GM23338 (cell line): ENCODE measurements at regions not wholly inside any gene's neighbourhood (a gene's known extent, or its start where the extent isn't known, plus 50 kb on each side); places are given as distances from the start of the nearest gene placed in this dataset.

ENCODE experiments used
- EZH2 ChIP-seq: fragments of 200-600 bp; sonication (generic); IDR thresholded peaks from one replicate; pipeline ENCODE4 v1.8.0; 2017; ENCODE audit warnings: antibody characterized with exemption, mild to moderate bottlenecking, low read depth; ENCODE audit not compliant: unreplicated experiment
- NANOG ChIP-seq: IDR thresholded peaks from 2 replicates; pipeline ENCODE4 v1.6.1; 2016; ENCODE audit warnings: antibody characterized with exemption, borderline replicate concordance
- POLR2AphosphoS5 ChIP-seq: IDR thresholded peaks from 2 replicates; pipeline ENCODE4 v1.6.1; 2016; ENCODE audit warnings: antibody characterized with exemption, low read depth
- TF ChIP-seq, protein P1 (sequence below), 2 experiments: fragments of 200-600 bp in 1 of 2; sonication (generic) in 1 of 2; conservative IDR thresholded peaks; 2 replicates each; pipeline versions ENCODE4 v1.5.1 to v1.6.1; 2016 to 2017; ENCODE audit warnings: antibody characterized with exemption in 2 of 2, low read depth in 2 of 2, mild to moderate bottlenecking in 2 of 2, moderate library complexity in 1 of 2
- TF ChIP-seq, protein P2 (sequence below): IDR thresholded peaks from one replicate; pipeline ENCODE4 v1.6.1; 2018; ENCODE audit warnings: antibody characterized with exemption; ENCODE audit not compliant: unreplicated experiment

DNA sequence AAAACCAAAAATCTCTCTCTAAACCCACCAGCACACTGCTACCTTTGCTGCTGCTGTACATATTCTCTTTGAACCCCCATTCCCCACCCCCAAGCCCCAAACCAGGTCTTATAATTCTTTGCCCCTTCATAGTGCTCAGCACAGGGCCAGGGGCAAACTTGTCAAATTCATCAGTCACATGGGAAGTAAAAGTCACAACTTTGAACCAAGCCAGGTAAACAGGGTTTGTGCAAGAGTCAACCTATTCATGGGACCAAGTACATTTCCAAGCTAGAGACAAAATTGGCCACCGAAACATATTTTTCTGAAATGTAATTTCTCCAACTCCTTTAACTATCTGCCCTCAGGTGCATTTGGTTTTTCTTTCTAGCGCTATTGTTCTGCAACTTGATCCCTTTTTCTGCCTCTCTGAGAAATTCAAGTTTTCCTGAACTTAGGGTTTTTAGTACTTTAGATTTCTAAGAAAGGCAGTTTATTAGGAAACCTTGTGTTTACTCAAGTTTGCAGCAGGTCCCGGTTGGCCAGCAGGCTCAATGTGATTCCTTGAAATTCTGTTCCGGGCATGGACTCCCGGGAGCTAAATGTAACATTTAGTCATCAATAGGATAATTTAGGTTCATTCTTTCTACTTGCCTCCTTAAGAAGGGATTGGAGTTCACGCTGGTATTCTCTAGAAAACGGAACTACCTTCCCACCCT lies 230.5 kb downstream of the EFCAB11 start:
- TF ChIP-seq, protein P1, sequence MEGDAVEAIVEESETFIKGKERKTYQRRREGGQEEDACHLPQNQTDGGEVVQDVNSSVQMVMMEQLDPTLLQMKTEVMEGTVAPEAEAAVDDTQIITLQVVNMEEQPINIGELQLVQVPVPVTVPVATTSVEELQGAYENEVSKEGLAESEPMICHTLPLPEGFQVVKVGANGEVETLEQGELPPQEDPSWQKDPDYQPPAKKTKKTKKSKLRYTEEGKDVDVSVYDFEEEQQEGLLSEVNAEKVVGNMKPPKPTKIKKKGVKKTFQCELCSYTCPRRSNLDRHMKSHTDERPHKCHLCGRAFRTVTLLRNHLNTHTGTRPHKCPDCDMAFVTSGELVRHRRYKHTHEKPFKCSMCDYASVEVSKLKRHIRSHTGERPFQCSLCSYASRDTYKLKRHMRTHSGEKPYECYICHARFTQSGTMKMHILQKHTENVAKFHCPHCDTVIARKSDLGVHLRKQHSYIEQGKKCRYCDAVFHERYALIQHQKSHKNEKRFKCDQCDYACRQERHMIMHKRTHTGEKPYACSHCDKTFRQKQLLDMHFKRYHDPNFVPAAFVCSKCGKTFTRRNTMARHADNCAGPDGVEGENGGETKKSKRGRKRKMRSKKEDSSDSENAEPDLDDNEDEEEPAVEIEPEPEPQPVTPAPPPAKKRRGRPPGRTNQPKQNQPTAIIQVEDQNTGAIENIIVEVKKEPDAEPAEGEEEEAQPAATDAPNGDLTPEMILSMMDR (conservative IDR thresholded peaks at IDR 0.05; ENCODE audit: low read depth in 2 of 2) = no peak
- TF ChIP-seq EZH2 (no peak), NANOG (no peak), POLR2AphosphoS5 (no peak)
- TF ChIP-seq, protein P2, sequence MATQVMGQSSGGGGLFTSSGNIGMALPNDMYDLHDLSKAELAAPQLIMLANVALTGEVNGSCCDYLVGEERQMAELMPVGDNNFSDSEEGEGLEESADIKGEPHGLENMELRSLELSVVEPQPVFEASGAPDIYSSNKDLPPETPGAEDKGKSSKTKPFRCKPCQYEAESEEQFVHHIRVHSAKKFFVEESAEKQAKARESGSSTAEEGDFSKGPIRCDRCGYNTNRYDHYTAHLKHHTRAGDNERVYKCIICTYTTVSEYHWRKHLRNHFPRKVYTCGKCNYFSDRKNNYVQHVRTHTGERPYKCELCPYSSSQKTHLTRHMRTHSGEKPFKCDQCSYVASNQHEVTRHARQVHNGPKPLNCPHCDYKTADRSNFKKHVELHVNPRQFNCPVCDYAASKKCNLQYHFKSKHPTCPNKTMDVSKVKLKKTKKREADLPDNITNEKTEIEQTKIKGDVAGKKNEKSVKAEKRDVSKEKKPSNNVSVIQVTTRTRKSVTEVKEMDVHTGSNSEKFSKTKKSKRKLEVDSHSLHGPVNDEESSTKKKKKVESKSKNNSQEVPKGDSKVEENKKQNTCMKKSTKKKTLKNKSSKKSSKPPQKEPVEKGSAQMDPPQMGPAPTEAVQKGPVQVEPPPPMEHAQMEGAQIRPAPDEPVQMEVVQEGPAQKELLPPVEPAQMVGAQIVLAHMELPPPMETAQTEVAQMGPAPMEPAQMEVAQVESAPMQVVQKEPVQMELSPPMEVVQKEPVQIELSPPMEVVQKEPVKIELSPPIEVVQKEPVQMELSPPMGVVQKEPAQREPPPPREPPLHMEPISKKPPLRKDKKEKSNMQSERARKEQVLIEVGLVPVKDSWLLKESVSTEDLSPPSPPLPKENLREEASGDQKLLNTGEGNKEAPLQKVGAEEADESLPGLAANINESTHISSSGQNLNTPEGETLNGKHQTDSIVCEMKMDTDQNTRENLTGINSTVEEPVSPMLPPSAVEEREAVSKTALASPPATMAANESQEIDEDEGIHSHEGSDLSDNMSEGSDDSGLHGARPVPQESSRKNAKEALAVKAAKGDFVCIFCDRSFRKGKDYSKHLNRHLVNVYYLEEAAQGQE = no peak
